Loucy (cell line): ENCODE measurements at regions not wholly inside any gene's neighbourhood (a gene's known extent, or its start where the extent isn't known, plus 50 kb on each side); places are given as distances from the start of the nearest gene placed in this dataset.

Experiments used
- H2AFZ ChIP-seq: fragments of 200-600 bp; sonication (generic); 2 replicates; pipeline ENCODE4 v1.6.0; 2016; ENCODE audit warnings: antibody characterized with exemption, mild to moderate bottlenecking, low read length, moderate library complexity
- H3F3A ChIP-seq: fragments of 200-600 bp; 2 replicates; pipeline ENCODE4 v1.6.0; 2016; ENCODE audit warnings: antibody characterized with exemption, low read depth, mild to moderate bottlenecking
- H3K27me3 ChIP-seq: fragments of 200-600 bp; sonication (generic); 2 replicates; pipeline ENCODE4 v1.6.1; 2014; ENCODE audit warnings: low read length, mild to moderate bottlenecking; ENCODE audit not compliant: insufficient read depth, poor library complexity, severe bottlenecking
- H3K36me3 ChIP-seq: fragments of 200-600 bp; sonication (generic); 2 replicates; pipeline ENCODE4 v1.6.1; 2016; ENCODE audit warnings: low read length; ENCODE audit not compliant: insufficient read depth
- H3K4me1 ChIP-seq: fragments of 200-600 bp; sonication (generic); 2 replicates; pipeline ENCODE4 v1.5.1; 2014; ENCODE audit warnings: low read length, mild to moderate bottlenecking; ENCODE audit not compliant: insufficient read depth, poor library complexity, severe bottlenecking
- H3K4me2 ChIP-seq: fragments of 200-600 bp; sonication (generic); 2 replicates; pipeline ENCODE4 v1.6.0; 2014; ENCODE audit warnings: antibody characterized with exemption, low read length, low read depth, mild to moderate bottlenecking; ENCODE audit not compliant: poor library complexity, severe bottlenecking
- H3K4me3 ChIP-seq: fragments of 200-600 bp; sonication (generic); 2 replicates; pipeline ENCODE4 v1.5.1; 2014; ENCODE audit warnings: low read length, mild to moderate bottlenecking, mixed read lengths; ENCODE audit not compliant: poor library complexity, severe bottlenecking
- H3K79me2 ChIP-seq: fragments of 200-600 bp; sonication (generic); 2 replicates; pipeline ENCODE4 v1.6.1; 2014; ENCODE audit warnings: low read length; ENCODE audit not compliant: insufficient read depth
- H3K9ac ChIP-seq: fragments of 200-600 bp; sonication (generic); 2 replicates; pipeline ENCODE4 v1.6.0; 2014; ENCODE audit warnings: mild to moderate bottlenecking, low read depth, low read length, moderate library complexity; ENCODE audit not compliant: poor library complexity, severe bottlenecking
- H3K9me2 ChIP-seq: fragments of 200-600 bp; sonication (generic); replicated peaks from 2 replicates; pipeline ENCODE4 v1.6.1; 2016; ENCODE audit warnings: low read depth, low read length, mixed read lengths
- H3K9me3 ChIP-seq: fragments of 200-600 bp; sonication (generic); 2 replicates; pipeline ENCODE4 v1.6.1; 2014; ENCODE audit warnings: mild to moderate bottlenecking, antibody characterized with exemption, low read length, low read depth; ENCODE audit not compliant: insufficient read depth
- H4K20me1 ChIP-seq: fragments of 200-600 bp; sonication (generic); 2 replicates; pipeline ENCODE4 v1.6.0; 2014; ENCODE audit warnings: antibody characterized with exemption, low read length, mild to moderate bottlenecking; ENCODE audit not compliant: insufficient read depth, poor library complexity, severe bottlenecking
- CTCF ChIP-seq: fragments of 200-600 bp; sonication (generic); conservative IDR thresholded peaks from 2 replicates; pipeline ENCODE4 v1.5.1; 2014; ENCODE audit warnings: mild to moderate bottlenecking, antibody characterized with exemption, low read length
- EZH2phosphoT487 ChIP-seq: fragments of 200-600 bp; IDR thresholded peaks from 2 replicates; pipeline ENCODE4 v1.6.1; 2018; ENCODE audit warnings: antibody characterized with exemption, mild to moderate bottlenecking, moderate library complexity, borderline replicate concordance

DNA sequence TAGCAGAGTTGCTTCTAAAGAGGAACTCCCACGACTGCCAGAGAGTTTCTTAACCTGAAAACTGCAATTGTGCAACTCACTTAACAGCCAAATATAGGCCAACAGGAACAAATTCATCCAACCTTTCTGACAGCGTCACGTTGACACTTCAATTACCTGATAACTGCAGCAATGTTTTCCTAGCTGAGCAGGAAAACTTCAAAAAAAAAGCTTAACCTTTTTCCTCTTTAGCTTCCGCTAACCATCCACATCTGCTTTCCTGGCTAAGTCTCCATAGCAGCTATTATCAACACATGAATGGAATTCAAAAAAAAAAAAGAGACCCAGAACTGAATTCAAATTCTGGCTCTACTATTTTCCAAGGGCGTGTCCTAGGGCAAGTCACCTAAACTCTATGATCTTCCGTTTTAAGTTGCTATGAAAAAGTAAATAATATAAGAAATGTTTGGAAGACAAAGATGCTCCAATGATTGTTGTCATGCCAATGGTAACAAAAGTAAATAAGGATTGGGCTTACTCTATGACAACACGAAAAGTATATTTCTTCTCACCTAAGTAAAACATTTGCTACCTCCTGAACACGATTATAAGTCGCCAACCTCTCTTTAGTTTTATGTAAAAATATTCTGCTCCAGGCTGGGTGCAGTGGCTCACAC is 524.6 kb upstream of the JARID2 start:
- no peak overlapping the region for H3K9ac ChIP-seq
- peaks cover 46% of the 10 kb centered on the region for H3K4me1 ChIP-seq
- no peaks in the 10 kb centered on the region for H3K9me3 ChIP-seq
- no peaks in the 10 kb centered on the region for H3K79me2 ChIP-seq
- no peak overlapping the region for H3K4me2 ChIP-seq
- no peaks in the 10 kb centered on the region for H3K9me2 ChIP-seq
- H3K4me3 ChIP-seq = no peak overlapping the region
- H3F3A ChIP-seq = 0 out of 2 replicates have a peak, but pooled peaks cover 2% of the 10 kb centered on the region
- no peaks in the 10 kb centered on the region for H3K27me3 ChIP-seq
- no peaks in the 10 kb centered on the region for H4K20me1 ChIP-seq
- no peaks in the 10 kb centered on the region for H3K36me3 ChIP-seq
- TF ChIP-seq CTCF (no peak), EZH2phosphoT487 (no peak)
- no peak overlapping the region for H2AFZ ChIP-seq

GRCh38 chr6:14722001-14722562 is 523.8 kb upstream of the JARID2 start:
- no peaks in the 10 kb centered on the region for H3K9me2 ChIP-seq
- 0 out of 2 replicates have a peak, but pooled peaks cover 2% of the 10 kb centered on the region for H3F3A ChIP-seq
- H3K4me1 ChIP-seq = peaks cover 38% of the 10 kb centered on the region
- no peak overlapping the region for H3K9ac ChIP-seq
- H2AFZ ChIP-seq = no peak overlapping the region
- no peaks in the 10 kb centered on the region for H3K79me2 ChIP-seq
- no peaks in the 10 kb centered on the region for H3K27me3 ChIP-seq
- H3K4me3 ChIP-seq = no peak overlapping the region
- no peak overlapping the region for H3K4me2 ChIP-seq
- no peaks in the 10 kb centered on the region for H3K36me3 ChIP-seq
- H3K9me3 ChIP-seq = no peaks in the 10 kb centered on the region
- H4K20me1 ChIP-seq = no peaks in the 10 kb centered on the region
- TF ChIP-seq CTCF (no peak), EZH2phosphoT487 (no peak)

DNA sequence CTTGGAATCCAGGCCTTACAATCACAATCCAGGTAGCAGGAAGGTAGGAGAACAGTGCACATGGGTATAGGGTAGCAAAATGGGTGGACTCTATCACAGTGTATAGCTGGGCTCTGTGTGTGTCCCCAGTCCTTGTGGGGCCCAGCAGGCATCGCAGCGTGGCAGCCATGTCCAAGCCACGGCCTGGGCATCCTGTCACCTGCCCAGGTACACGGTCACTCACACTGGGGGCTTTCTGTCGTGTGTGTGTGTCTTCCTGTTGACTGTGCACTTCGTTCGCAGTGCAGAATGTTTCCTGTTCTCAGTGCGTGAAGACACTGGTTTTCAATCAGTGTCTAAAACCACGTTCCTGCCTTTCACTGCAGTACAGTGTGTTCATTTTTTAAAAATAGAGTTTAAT is 523.2 kb upstream of the JARID2 start:
- Histone ChIP-seq H4K20me1 (no peaks in the 10 kb centered on the region), H3K4me2 (no peak overlapping the region), H3F3A (0 out of 2 replicates have a peak, but pooled peaks cover 2% of the 10 kb centered on the region), H3K79me2 (no peaks in the 10 kb centered on the region), H3K9ac (no peak overlapping the region), H3K4me3 (no peak overlapping the region), H3K36me3 (no peaks in the 10 kb centered on the region), H3K27me3 (no peaks in the 10 kb centered on the region), H3K4me1 (peaks cover 32% of the 10 kb centered on the region), H3K9me2 (no peaks in the 10 kb centered on the region), H2AFZ (no peak overlapping the region), H3K9me3 (no peaks in the 10 kb centered on the region)
- no peak for TF ChIP-seq EZH2phosphoT487
- no peak for TF ChIP-seq CTCF
